Smooth muscle cell (in vitro differentiated cells): ENCODE measurements at regions not wholly inside any gene's neighbourhood (a gene's known extent, or its start where the extent isn't known, plus 50 kb on each side); places are given as distances from the start of the nearest gene placed in this dataset.

ENCODE experiments used
- DNase-seq: peaks from one replicate; lab custom pipeline; 2025; ENCODE audit not compliant: unreplicated experiment; lab: John Stamatoyannopoulos, UW
- H2AFZ ChIP-seq: fragments of 200-600 bp; sonication (generic); 2 replicates; pipeline ENCODE4 v1.6.0; 2016; ENCODE audit warnings: antibody characterized with exemption, low read depth, mild to moderate bottlenecking
- H3F3A ChIP-seq: fragments of 200-600 bp; sonication (generic); 2 replicates; pipeline ENCODE4 v1.6.0; 2017; ENCODE audit warnings: antibody characterized with exemption, low read depth
- H3K27ac ChIP-seq: fragments of 200-600 bp; sonication (generic); 2 replicates; pipeline ENCODE4 v1.5.1; 2016; ENCODE audit warnings: low read depth, mild to moderate bottlenecking
- H3K27me3 ChIP-seq: fragments of 200-600 bp; sonication (generic); 2 replicates; pipeline ENCODE4 v1.6.1; 2016; ENCODE audit warnings: low read depth, mild to moderate bottlenecking
- H3K36me3 ChIP-seq: fragments of 200-600 bp; sonication (generic); 2 replicates; pipeline ENCODE4 v1.5.1; 2016; ENCODE audit warnings: low read depth
- H3K4me1 ChIP-seq: fragments of 200-600 bp; sonication (generic); 2 replicates; pipeline ENCODE4 v1.5.1; 2016; ENCODE audit warnings: low read depth
- H3K4me2 ChIP-seq: fragments of 200-600 bp; sonication (generic); 2 replicates; pipeline ENCODE4 v1.6.0; 2016; ENCODE audit warnings: mild to moderate bottlenecking
- H3K4me3 ChIP-seq: fragments of 200-600 bp; sonication (generic); 2 replicates; pipeline ENCODE4 v1.5.1; 2016; ENCODE audit warnings: mild to moderate bottlenecking
- H3K79me2 ChIP-seq: fragments of 200-600 bp; sonication (generic); 2 replicates; pipeline ENCODE4 v1.6.0; 2016; ENCODE audit warnings: low read depth, mild to moderate bottlenecking
- H3K9ac ChIP-seq: fragments of 200-600 bp; sonication (generic); 2 replicates; pipeline ENCODE4 v1.6.0; 2016; ENCODE audit warnings: low read depth
- H3K9me3 ChIP-seq: fragments of 200-600 bp; sonication (generic); replicated peaks from 2 replicates; pipeline ENCODE4 v1.5.1; 2016; ENCODE audit warnings: low read depth
- H4K20me1 ChIP-seq: fragments of 200-600 bp; sonication (generic); 2 replicates; pipeline ENCODE4 v1.6.0; 2016; ENCODE audit warnings: low read depth
- CTCF ChIP-seq: fragments of 200-600 bp; sonication (generic); IDR thresholded peaks from 2 replicates; pipeline ENCODE4 v1.5.1; 2017; ENCODE audit warnings: borderline replicate concordance, mild to moderate bottlenecking, antibody characterized with exemption; ENCODE audit not compliant: insufficient read depth, poor library complexity, severe bottlenecking
- WGBS: methylation state at CpG from one replicate; pipeline ENCODE4 v1.1.7; 2016; ENCODE audit warnings: low lambda C conversion rate; 5-methylcytosine and 5-hydroxymethylcytosine counted together

GRCh38 chr4:136590440-136590839, 941.9 kb downstream of the PCDH18 start:
- Histone ChIP-seq H3K4me1 (no peaks in the 10 kb centered on the region), H3K79me2 (no peaks in the 10 kb centered on the region), H3F3A (no peaks in the 10 kb centered on the region), H4K20me1 (no peaks in the 10 kb centered on the region), H3K27me3 (no peaks in the 10 kb centered on the region), H3K27ac (no peak overlapping the region), H3K4me2 (no peak overlapping the region), H3K4me3 (no peak overlapping the region), H2AFZ (no peak overlapping the region), H3K9ac (no peak overlapping the region), H3K9me3 (no peaks in the 10 kb centered on the region), H3K36me3 (no peaks in the 10 kb centered on the region)
- 82% methylated on average over 1 of the region's 1 CpG for WGBS
- no peak for TF ChIP-seq CTCF
- no peak for DNase-seq

- Histone ChIP-seq H3K4me3 (no peak overlapping the region), H3K9me3 (no peaks in the 10 kb centered on the region), H3K9ac (no peak overlapping the region), H3K36me3 (no peaks in the 10 kb centered on the region), H3K4me1 (no peaks in the 10 kb centered on the region), H3K79me2 (no peaks in the 10 kb centered on the region), H3K27ac (no peak overlapping the region), H3K4me2 (no peak overlapping the region), H4K20me1 (no peaks in the 10 kb centered on the region), H3F3A (no peaks in the 10 kb centered on the region), H2AFZ (no peak overlapping the region), H3K27me3 (no peaks in the 10 kb centered on the region)
- no peak for TF ChIP-seq CTCF
- no peak for DNase-seq
- WGBS = 93% methylated on average over 1 of the region's 1 CpG
These were observed 948.7 kb downstream of the PCDH18 start for GRCh38 chr4:136583567-136583966.

- no peaks in the 10 kb centered on the region for H3K79me2 ChIP-seq
- H3K9me3 ChIP-seq = no peaks in the 10 kb centered on the region
- no peaks in the 10 kb centered on the region for H4K20me1 ChIP-seq
- H3K9ac ChIP-seq = no peak overlapping the region
- H3K27me3 ChIP-seq = no peaks in the 10 kb centered on the region
- TF ChIP-seq CTCF = no peak
- H3K36me3 ChIP-seq = no peaks in the 10 kb centered on the region
- no peak for DNase-seq
- no peak overlapping the region for H3K27ac ChIP-seq
- H3K4me1 ChIP-seq = no peaks in the 10 kb centered on the region
- no peaks in the 10 kb centered on the region for H3F3A ChIP-seq
- no peak overlapping the region for H3K4me3 ChIP-seq
- no peak overlapping the region for H2AFZ ChIP-seq
- H3K4me2 ChIP-seq = no peak overlapping the region
These were observed 951.2 kb downstream of the PCDH18 start for GRCh38 chr4:136581119-136581518.

- H3K4me3 ChIP-seq = no peak overlapping the region
These were observed 957.1 kb downstream of the PCDH18 start for GRCh38 chr4:136575146-136575545.

More at GRCh38 chr4:136575146-136575545, 957.1 kb downstream of the PCDH18 start:
- TF ChIP-seq CTCF = no peak
- Histone ChIP-seq H2AFZ (no peak overlapping the region), H3K27ac (no peak overlapping the region), H3K27me3 (no peaks in the 10 kb centered on the region), H3K9me3 (no peaks in the 10 kb centered on the region), H3K4me1 (no peaks in the 10 kb centered on the region), H3K9ac (no peak overlapping the region), H3F3A (no peaks in the 10 kb centered on the region), H3K4me2 (no peak overlapping the region), H3K36me3 (no peaks in the 10 kb centered on the region), H4K20me1 (no peaks in the 10 kb centered on the region), H3K79me2 (no peaks in the 10 kb centered on the region)
- no peak for DNase-seq
